ENCODE measurements at regions not wholly inside any gene's neighbourhood (a gene's known extent, or its start where the extent isn't known, plus 50 kb on each side); places are given as distances from the start of the nearest gene placed in this dataset.

DNA sequence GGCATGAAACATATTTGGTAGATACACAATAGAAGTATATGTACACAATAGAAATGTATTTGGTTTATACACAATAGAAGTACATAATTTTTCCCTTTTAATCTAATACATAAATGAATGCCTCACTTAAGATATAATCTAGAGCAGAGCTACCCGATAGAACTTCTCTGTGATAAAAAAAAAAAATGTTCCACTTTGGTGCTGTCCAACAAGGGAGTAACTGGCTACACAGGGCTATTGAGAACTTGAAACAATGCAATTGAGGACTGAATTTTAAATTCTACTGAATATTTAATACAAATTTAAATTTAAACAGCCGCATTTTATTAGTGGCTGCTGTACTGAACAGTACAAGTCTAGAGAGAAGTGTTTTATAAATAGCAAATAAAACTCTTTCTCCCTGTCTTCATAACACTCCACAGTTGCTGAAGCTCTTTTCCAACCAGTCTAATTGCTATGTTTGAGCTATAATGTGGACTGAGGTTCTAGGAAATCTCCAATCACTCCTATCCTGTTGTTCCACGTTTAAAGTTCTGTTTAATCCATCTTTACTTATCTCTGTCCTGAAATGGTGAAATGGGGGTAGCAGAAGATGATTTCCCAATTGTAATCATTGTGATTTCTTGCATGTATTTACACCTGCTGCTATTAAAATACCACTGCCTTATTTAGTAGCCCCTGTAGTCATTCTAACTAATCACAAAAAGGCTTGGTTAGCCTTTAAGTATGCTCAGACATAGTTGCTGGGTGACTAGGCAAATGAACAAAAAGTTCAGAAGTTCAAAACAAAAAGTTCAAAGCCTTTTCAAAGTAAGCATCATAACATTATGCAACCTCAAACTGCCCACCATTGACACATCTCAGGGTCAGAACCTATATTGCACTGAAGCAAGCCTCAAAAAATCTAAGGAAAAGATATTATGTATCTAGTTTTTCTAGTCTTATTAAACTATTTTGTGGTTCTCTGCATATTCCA lies 192.3 kb upstream of the C1orf87 start:
- Histone ChIP-seq H3K4me3 (ENCODE audit: low read depth, low read length) (no peak overlapping the region), H2AFZ (no peak overlapping the region), H3K9ac (no peak overlapping the region)

DNA sequence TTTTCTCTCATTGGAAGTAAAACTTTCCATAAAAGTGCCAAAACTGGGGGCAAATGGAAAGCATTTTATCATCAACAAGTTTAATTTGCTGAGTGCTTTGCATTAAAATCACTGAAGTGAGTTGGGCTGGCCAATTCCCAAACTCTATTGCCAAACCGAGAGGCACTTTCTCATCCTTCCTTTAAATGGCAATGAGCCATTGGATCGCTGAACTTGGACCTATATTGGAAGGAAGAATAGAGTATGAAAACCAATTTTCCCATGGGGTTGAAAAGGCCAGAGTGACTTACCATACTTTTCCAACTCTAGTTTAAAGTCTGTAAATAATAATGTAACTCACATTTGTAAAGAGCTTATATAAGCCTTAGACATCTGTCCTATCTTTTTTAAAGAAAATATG lies 189.1 kb upstream of the C1orf87 start:
- H3K9ac ChIP-seq = no peak overlapping the region

More for the DNA sequence above, 192.3 kb upstream of the C1orf87 start:
- no peaks in the 10 kb centered on the region for H3K27me3 ChIP-seq (ENCODE audit: control insufficient read depth, insufficient read depth, low read length)
- H3K4me2 ChIP-seq (ENCODE audit: low read length) = no peak overlapping the region
- H3K9me3 ChIP-seq (ENCODE audit: control insufficient read depth, low read length) = no peaks in the 10 kb centered on the region
- H3K27ac ChIP-seq = no peak overlapping the region
- H3K36me3 ChIP-seq (ENCODE audit: control insufficient read depth, insufficient read depth, low read length) = no peaks in the 10 kb centered on the region
- TF ChIP-seq, protein P1, sequence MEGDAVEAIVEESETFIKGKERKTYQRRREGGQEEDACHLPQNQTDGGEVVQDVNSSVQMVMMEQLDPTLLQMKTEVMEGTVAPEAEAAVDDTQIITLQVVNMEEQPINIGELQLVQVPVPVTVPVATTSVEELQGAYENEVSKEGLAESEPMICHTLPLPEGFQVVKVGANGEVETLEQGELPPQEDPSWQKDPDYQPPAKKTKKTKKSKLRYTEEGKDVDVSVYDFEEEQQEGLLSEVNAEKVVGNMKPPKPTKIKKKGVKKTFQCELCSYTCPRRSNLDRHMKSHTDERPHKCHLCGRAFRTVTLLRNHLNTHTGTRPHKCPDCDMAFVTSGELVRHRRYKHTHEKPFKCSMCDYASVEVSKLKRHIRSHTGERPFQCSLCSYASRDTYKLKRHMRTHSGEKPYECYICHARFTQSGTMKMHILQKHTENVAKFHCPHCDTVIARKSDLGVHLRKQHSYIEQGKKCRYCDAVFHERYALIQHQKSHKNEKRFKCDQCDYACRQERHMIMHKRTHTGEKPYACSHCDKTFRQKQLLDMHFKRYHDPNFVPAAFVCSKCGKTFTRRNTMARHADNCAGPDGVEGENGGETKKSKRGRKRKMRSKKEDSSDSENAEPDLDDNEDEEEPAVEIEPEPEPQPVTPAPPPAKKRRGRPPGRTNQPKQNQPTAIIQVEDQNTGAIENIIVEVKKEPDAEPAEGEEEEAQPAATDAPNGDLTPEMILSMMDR (IDR thresholded peaks at IDR 0.05) = no peak
- H3K4me1 ChIP-seq = no peaks in the 10 kb centered on the region
- no peaks in the 10 kb centered on the region for H3K79me2 ChIP-seq

DNA sequence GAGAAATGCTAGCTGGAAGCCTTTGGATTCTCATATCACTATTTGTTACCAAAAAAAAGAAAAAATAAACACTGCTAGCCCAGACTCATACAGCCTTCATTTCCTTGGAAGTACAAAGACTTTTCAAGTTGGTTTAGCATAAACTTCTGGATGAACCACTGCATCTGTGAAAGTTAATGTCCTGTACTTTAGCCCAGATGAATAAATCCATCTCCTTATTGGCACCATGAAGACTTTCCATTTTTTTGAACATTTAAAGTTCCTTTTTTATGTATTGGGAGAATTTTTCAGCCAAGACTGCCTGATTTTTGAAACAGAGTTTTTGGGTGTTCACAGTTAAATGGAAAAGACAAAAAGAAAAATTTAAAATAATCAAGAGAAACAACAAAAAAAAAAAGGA lies 184.0 kb upstream of the C1orf87 start:
- TF ChIP-seq, protein P1 (IDR thresholded peaks at IDR 0.05) = no peak
- H3K4me2 ChIP-seq (ENCODE audit: low read length) = no peak overlapping the region
- H3K9ac ChIP-seq = no peak overlapping the region
- H3K4me3 ChIP-seq (ENCODE audit: low read depth, low read length) = no peak overlapping the region
- H3K79me2 ChIP-seq = no peaks in the 10 kb centered on the region
- no peaks in the 10 kb centered on the region for H3K36me3 ChIP-seq (ENCODE audit: control insufficient read depth, insufficient read depth, low read length)
- no peak overlapping the region for H2AFZ ChIP-seq
- no peaks in the 10 kb centered on the region for H3K27me3 ChIP-seq (ENCODE audit: control insufficient read depth, insufficient read depth, low read length)
- H3K9me3 ChIP-seq (ENCODE audit: control insufficient read depth, low read length) = no peaks in the 10 kb centered on the region
- H3K27ac ChIP-seq = no peak overlapping the region
- H3K4me1 ChIP-seq = no peaks in the 10 kb centered on the region

More for the DNA sequence above, 189.1 kb upstream of the C1orf87 start:
- H3K27me3 ChIP-seq (ENCODE audit: control insufficient read depth, insufficient read depth, low read length) = no peaks in the 10 kb centered on the region
- H3K4me2 ChIP-seq (ENCODE audit: low read length) = no peak overlapping the region
- no peak overlapping the region for H2AFZ ChIP-seq
- H3K4me3 ChIP-seq (ENCODE audit: low read depth, low read length) = no peak overlapping the region
- no peak overlapping the region for H3K27ac ChIP-seq
- H3K9me3 ChIP-seq (ENCODE audit: control insufficient read depth, low read length) = no peaks in the 10 kb centered on the region
- H3K4me1 ChIP-seq = no peaks in the 10 kb centered on the region
- TF ChIP-seq, protein P1 (IDR thresholded peaks at IDR 0.05) = no peak
- H3K79me2 ChIP-seq = no peaks in the 10 kb centered on the region
- H3K36me3 ChIP-seq (ENCODE audit: control insufficient read depth, insufficient read depth, low read length) = no peaks in the 10 kb centered on the region

DNA sequence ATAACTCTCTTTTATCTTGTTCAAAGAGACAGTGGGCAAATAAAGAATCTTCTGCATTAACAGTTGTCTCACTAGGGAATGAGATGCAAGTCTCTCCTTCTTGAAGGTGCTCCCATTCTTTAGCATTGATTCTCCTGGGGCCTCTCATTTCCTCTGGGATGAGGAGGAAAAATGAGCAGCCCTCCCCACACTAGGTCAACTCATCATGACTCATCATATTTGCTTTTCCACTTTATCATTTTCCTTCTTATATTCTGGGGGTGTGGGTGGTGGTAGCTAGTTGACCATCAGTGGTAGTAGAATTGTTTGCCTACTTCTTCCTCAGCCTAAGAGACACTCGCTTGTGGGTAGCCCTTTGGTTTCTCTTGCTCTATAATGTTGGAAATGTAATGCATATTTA lies 182.0 kb upstream of the C1orf87 start:
- no peak overlapping the region for H3K4me3 ChIP-seq (ENCODE audit: low read depth, low read length)
- no peaks in the 10 kb centered on the region for H3K4me1 ChIP-seq
- TF ChIP-seq, protein P1 (IDR thresholded peaks at IDR 0.05) = no peak
- H3K79me2 ChIP-seq = no peaks in the 10 kb centered on the region
- H3K9ac ChIP-seq = no peak overlapping the region
- no peaks in the 10 kb centered on the region for H3K36me3 ChIP-seq (ENCODE audit: control insufficient read depth, insufficient read depth, low read length)
- H3K9me3 ChIP-seq (ENCODE audit: control insufficient read depth, low read length) = no peaks in the 10 kb centered on the region
- no peaks in the 10 kb centered on the region for H3K27me3 ChIP-seq (ENCODE audit: control insufficient read depth, insufficient read depth, low read length)
- no peak overlapping the region for H3K4me2 ChIP-seq (ENCODE audit: low read length)
- H3K27ac ChIP-seq = no peak overlapping the region
- no peak overlapping the region for H2AFZ ChIP-seq
